ENCODE measurements at regions not wholly inside any gene's neighbourhood (a gene's known extent, or its start where the extent isn't known, plus 50 kb on each side); places are given as distances from the start of the nearest gene placed in this dataset.

- Histone ChIP-seq H3K36me3 (ENCODE audit: control insufficient read depth, insufficient read depth, low read length) (no peaks in the 10 kb centered on the region), H3K4me3 (ENCODE audit: low read depth, low read length) (no peak overlapping the region), H3K27me3 (ENCODE audit: control insufficient read depth, insufficient read depth, low read length) (no peaks in the 10 kb centered on the region)
- peak; percentile 77 for DNase-seq (ENCODE audit: low read depth)
- no peak for TF ChIP-seq CTCF (IDR thresholded peaks at IDR 0.05; ENCODE audit: insufficient read depth, low read length, severe bottlenecking)
- no peak for FAIRE-seq
These were observed 178.7 kb downstream of the EN1 start for GRCh38 chr2:118668431-118669424.

DNA sequence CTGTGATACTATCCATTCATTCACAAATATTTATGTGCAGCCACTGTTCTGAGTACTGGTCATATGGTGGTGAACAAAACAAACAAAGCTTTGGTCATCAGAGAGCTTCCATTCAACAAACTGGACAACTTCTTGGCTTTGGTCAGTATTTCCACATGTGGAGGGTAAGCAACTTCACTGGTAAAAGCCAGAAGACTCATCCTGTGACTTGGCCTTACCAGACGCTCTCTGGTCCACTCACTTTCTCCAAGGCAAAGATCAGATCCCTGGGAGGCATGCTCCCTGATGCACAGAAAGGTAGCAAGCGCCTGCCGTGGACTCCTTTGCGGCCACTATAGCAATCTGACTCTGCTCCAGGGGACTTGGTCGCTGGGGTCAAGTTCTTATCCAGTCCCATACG lies 179.5 kb downstream of the EN1 start:
- H3K27me3 ChIP-seq (ENCODE audit: control insufficient read depth, insufficient read depth, low read length): no peaks in the 10 kb centered on the region
- TF ChIP-seq CTCF (IDR thresholded peaks at IDR 0.05; ENCODE audit: insufficient read depth, low read length, severe bottlenecking): no peak
- FAIRE-seq (no peak), DNase-seq (ENCODE audit: low read depth) (no peak)
- H3K36me3 ChIP-seq (ENCODE audit: control insufficient read depth, insufficient read depth, low read length): no peaks in the 10 kb centered on the region
- no peak overlapping the region for H3K4me3 ChIP-seq (ENCODE audit: low read depth, low read length)

GRCh38 chr2:118667348-118667747 lies 180.1 kb downstream of the EN1 start:
- no peak for TF ChIP-seq CTCF (IDR thresholded peaks at IDR 0.05; ENCODE audit: insufficient read depth, low read length, severe bottlenecking)
- Histone ChIP-seq H3K36me3 (ENCODE audit: control insufficient read depth, insufficient read depth, low read length) (no peaks in the 10 kb centered on the region), H3K27me3 (ENCODE audit: control insufficient read depth, insufficient read depth, low read length) (no peaks in the 10 kb centered on the region), H3K4me3 (ENCODE audit: low read depth, low read length) (no peak overlapping the region)
- FAIRE-seq (no peak), DNase-seq (ENCODE audit: low read depth) (no peak)

- FAIRE-seq: no peak
- no peak for TF ChIP-seq CTCF (IDR thresholded peaks at IDR 0.05; ENCODE audit: insufficient read depth, low read length, severe bottlenecking)
These were observed 181.5 kb downstream of the EN1 start for GRCh38 chr2:118665784-118666529.

DNA sequence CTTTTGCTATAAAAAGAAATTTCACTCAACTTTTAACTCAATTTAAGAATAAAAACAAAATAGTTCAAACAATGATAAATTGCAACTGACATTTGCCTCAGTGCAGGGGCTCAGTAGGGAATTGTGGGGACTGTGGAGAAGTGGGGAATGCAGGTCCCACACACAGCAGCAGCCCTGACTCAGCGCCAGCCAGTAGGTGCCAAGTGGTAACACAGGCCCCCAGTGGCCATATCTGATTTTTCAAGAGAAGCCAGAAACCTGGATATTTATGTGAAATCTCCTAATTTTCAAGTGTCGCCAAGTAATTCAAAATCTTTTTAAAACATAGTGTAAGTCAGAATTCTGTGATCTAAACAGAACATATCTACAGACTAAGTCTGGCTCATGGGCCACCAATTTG lies 186.3 kb downstream of the EN1 start:
- DNase-seq (ENCODE audit: low read depth) (no peak), FAIRE-seq (no peak)
- Histone ChIP-seq H3K27me3 (ENCODE audit: control insufficient read depth, insufficient read depth, low read length) (no peaks in the 10 kb centered on the region), H3K4me3 (ENCODE audit: low read depth, low read length) (no peak overlapping the region), H3K36me3 (ENCODE audit: control insufficient read depth, insufficient read depth, low read length) (no peaks in the 10 kb centered on the region)
- TF ChIP-seq CTCF (IDR thresholded peaks at IDR 0.05; ENCODE audit: insufficient read depth, low read length, severe bottlenecking): no peak

More at GRCh38 chr2:118665784-118666529, 181.5 kb downstream of the EN1 start:
- Histone ChIP-seq H3K27me3 (ENCODE audit: control insufficient read depth, insufficient read depth, low read length) (no peaks in the 10 kb centered on the region), H3K4me3 (ENCODE audit: low read depth, low read length) (no peak overlapping the region), H3K36me3 (ENCODE audit: control insufficient read depth, insufficient read depth, low read length) (no peaks in the 10 kb centered on the region)
- no peak for DNase-seq (ENCODE audit: low read depth)

Data from bronchial epithelial cell (primary cell).